ENCODE measurements at regions not wholly inside any gene's neighbourhood (a gene's known extent, or its start where the extent isn't known, plus 50 kb on each side); places are given as distances from the start of the nearest gene placed in this dataset.

DNA sequence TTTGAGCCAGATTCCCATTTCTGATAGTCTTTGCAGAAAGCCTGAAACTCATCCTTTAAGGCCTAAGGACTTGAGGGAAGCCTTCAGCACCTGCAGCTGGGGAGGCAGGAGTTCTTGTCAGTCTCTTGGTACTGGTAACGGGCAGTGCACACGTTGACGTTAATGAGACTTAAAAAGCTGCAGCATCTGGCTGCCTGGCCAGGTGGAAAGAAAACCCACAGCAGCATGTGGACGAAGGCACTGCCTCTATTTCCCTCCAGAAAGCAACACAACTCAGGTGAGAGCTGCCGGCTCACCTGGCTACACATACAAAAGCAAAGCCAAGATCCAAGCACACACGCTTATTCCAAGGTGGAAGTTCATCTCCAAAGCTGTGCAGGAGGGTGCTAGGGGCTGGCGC, 178.8 kb downstream of the ANAPC1 start:
- TF ChIP-seq CTCF (IDR thresholded peaks at IDR 0.05) (no peak), POLR2A (IDR thresholded peaks at IDR 0.05) (no peak)

Data from esophagus squamous epithelium (tissue), 4 donors.